ENCODE measurements at regions not wholly inside any gene's neighbourhood (a gene's known extent, or its start where the extent isn't known, plus 50 kb on each side); places are given as distances from the start of the nearest gene placed in this dataset.

- no peak for TF ChIP-seq CTCF (IDR thresholded peaks at IDR 0.05; ENCODE audit: borderline replicate concordance, extremely low read depth, low read length, poor library complexity, severe bottlenecking)
- no peak for TF ChIP-seq EZH2 (IDR thresholded peaks at IDR 0.05; ENCODE audit: borderline replicate concordance, low read depth, low read length, severe bottlenecking)
Measured at GRCh38 chr7:33731912-33732311, 173.4 kb upstream of the BMPER start.
